ENCODE measurements at regions not wholly inside any gene's neighbourhood (a gene's known extent, or its start where the extent isn't known, plus 50 kb on each side); places are given as distances from the start of the nearest gene placed in this dataset.

DNA sequence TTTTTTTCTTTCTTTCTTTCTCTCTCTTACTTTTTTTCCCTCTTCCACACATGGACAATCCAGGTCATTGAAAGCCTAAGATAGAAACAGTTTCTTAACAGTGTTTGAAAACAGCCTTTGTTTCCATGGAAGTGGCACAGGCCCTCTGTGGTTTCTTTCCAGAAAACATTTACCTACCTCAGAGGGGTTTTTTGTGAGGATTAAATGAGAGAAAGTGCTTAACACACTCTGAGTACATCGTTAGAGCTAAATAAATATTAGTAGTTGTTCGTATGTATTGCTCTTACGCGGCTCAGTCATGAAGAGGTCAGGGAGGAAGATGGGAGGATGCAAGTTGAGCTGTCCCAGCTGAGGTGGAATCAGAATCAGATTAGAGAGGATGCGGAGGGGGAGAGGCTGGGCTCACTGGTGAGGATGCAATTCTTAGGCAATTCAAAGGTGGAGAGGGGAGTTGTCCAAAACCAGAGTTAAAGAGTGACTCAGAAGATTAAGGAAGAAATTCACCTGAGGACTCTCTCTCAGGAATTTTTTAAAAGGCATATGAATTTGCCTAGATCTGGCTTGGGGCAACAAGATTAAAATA lies 345.4 kb downstream of the PMP22 start:
- DNase-seq (ENCODE audit: extremely low spot score, insufficient read length, low read depth) (no peak), FAIRE-seq (no peak)

DNA sequence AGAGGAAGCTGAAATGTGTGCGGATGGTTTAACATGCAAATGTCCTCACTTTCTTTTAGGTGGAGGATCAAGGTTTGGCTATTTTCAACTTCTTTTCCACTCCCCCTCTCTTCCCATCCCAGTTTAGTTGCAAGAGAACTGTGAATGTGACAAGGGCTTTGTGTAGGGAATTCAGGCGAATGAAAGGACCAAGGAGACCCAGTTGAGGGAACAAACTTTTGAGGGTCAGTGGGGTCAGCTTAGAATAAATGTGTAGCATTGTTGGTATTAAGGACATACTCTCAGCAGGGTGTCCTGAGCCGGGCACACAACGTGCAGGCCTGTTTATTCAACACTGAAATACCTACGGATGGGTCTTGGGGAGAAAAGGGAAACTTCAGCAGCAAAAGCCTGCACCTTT lies 346.0 kb downstream of the PMP22 start:
- FAIRE-seq (no peak), DNase-seq (ENCODE audit: extremely low spot score, insufficient read length, low read depth) (no peak)

DNA sequence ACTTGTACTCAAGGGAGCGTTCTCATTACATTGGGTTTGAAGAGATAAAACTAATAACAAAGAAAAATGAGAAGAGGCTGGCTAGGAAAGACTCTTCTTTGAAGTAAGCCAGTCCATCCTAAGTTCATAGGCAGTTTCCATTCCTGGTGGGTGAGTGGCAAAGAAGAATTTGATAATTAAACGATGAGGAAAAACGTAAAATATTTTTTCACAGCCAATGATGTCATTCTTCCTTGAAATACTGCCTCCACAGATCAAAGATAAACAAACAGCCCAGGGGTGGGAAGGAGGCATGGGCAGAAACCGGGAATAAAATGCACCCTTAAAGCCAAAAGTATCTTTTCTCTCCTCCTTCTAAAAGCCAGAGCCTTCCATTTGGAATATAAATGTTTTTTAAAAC lies 346.6 kb downstream of the PMP22 start:
- FAIRE-seq (no peak), DNase-seq (ENCODE audit: extremely low spot score, insufficient read length, low read depth) (no peak)

DNA sequence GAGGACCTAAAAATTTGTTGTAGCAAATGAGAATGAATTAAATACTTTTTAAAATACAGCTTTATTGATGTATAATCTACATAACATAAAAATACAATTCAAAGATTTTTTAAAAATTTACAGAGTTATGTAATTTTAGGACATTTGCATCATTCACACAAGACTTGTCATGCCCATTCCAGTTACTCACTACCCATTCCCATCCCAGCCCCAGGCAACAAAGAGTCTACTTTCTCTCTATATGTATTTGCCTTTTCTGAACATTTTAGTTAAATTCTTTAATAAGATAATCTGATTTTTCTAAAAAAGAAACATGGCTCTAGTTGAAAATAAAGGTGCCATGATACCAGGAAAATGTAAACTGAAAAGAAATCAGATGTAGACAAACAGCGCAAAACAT lies 354.2 kb downstream of the PMP22 start:
- FAIRE-seq (no peak), DNase-seq (ENCODE audit: extremely low spot score, insufficient read length, low read depth) (no peak)

- no peak for DNase-seq (ENCODE audit: extremely low spot score, insufficient read length, low read depth)
- FAIRE-seq, result no peak
These were observed 360.7 kb downstream of the PMP22 start for GRCh38 chr17:14904386-14904785.

DNA sequence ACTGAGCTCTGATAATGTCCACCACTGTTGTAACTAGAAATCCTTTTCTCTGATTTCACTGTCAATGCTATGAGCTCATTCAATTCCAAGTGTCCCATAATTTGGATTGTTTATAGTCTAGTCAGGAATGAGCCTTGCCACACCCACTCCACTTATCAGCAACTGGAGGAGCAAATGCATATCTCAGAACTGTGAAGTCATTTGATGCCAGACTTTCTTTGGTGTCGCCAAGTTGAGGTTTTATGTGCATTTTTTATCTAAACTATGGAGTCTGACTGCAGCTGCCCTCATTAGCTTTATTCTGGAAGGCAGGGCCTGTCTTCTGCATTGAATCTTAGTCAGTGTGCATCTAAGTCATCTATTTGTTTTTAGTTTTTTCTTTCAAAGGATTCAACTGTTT lies 361.3 kb downstream of the PMP22 start:
- no peak for FAIRE-seq
- no peak for DNase-seq (ENCODE audit: extremely low spot score, insufficient read length, low read depth)

- FAIRE-seq, result no peak
These were observed 362.3 kb downstream of the PMP22 start for GRCh38 chr17:14902803-14903202.

GRCh38 chr17:14902297-14902696 lies 362.8 kb downstream of the PMP22 start:
- no peak for DNase-seq (ENCODE audit: extremely low spot score, insufficient read length, low read depth)
- no peak for FAIRE-seq

More at GRCh38 chr17:14902803-14903202, 362.3 kb downstream of the PMP22 start:
- no peak for DNase-seq (ENCODE audit: extremely low spot score, insufficient read length, low read depth)

GRCh38 chr17:14901376-14901775 lies 363.8 kb downstream of the PMP22 start:
- no peak for FAIRE-seq
- DNase-seq (ENCODE audit: extremely low spot score, insufficient read length, low read depth), result no peak

- DNase-seq (ENCODE audit: extremely low spot score, insufficient read length, low read depth), result no peak
- no peak for FAIRE-seq
These were observed 378.9 kb downstream of the PMP22 start for GRCh38 chr17:14886200-14886739.

- FAIRE-seq (no peak), DNase-seq (ENCODE audit: extremely low spot score, insufficient read length, low read depth) (no peak)
These were observed 383.0 kb downstream of the PMP22 start for GRCh38 chr17:14882131-14882530.

DNA sequence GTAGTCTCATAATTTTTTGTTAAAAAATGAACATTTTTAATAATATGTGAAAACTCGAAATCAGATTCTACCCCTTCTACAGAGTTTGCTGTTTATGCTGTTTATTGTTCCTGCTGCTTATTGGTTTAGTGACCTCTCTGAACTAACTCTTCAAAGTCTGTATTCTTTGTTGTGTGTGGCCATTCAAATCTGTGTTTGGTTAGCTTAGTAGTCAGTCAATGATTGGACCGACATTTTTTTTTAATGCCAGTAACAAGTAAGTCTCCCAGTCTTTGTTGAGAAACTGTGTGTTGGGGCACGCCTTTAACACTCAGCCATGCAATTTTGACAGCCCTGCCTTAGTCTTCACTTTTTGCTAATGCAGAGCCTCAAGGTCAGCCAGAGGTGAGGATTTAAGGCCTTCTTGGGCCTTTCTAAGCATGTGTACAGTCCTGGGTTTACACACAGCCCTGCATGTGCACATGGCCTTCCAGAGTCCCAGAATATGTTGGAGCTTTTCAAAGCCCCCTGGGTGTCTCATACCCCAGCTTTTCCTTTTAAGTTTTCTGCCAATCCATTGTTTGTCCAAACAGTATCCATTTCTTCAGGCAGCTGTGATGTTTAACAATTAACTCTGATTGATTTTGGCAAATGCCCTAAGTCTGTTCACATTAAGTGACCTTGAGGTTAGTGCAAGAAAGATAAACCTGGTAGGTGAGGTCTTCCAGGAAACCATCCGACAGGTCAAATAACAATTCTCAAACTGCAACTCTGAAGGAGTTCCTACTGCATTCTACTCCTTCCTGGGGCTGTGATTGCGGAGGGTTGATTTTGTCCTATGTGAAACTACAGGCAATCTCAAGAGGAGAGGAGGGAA lies 389.3 kb downstream of the PMP22 start:
- no peak for FAIRE-seq

GRCh38 chr17:14873996-14874395 lies 391.1 kb downstream of the PMP22 start:
- DNase-seq (ENCODE audit: extremely low spot score, insufficient read length, low read depth), result no peak
- no peak for FAIRE-seq

More for the DNA sequence above, 389.3 kb downstream of the PMP22 start:
- DNase-seq (ENCODE audit: extremely low spot score, insufficient read length, low read depth), result no peak

DNA sequence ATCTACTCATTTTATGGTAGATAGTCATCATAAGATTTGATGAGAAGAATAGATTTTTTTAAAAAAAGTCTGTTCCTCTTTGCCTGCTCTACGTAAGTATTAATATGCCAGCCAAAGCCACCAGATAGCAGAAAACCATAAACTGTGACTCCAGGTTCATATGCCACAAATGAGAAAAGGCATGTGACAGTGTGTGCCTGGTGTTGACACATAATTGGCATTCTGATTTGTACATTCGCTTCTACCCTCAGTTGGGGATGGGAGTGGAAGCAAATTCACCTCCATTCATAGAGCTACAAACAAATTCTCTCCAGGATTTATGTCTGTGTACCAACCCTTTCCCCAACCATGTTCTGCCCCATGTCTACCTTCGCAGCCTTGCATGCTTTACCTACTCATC lies 391.6 kb downstream of the PMP22 start:
- DNase-seq (ENCODE audit: extremely low spot score, insufficient read length, low read depth) (no peak), FAIRE-seq (no peak)

GRCh38 chr17:14871921-14872320 lies 393.2 kb downstream of the PMP22 start:
- no peak for FAIRE-seq
- DNase-seq (ENCODE audit: extremely low spot score, insufficient read length, low read depth), result no peak

DNA sequence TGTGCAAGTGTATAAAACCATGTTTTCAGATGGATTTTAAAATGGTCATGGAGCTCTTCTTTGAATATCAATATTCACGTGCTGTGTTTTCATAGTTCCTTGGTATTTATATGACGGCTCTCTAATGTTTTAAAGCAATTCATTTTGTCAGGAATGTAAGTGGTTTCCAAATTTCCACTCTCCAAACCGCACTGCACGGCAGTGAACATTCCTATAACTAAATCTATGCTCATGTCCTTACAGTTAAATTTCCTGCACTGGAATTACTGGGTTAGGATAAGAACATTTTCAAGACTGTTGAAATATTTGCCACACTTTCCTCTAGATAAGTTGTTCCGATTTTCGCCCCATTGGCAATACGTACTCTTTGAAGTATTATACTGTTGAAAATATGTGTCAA lies 398.9 kb downstream of the PMP22 start:
- FAIRE-seq (no peak), DNase-seq (ENCODE audit: extremely low spot score, insufficient read length, low read depth) (no peak)

DNA sequence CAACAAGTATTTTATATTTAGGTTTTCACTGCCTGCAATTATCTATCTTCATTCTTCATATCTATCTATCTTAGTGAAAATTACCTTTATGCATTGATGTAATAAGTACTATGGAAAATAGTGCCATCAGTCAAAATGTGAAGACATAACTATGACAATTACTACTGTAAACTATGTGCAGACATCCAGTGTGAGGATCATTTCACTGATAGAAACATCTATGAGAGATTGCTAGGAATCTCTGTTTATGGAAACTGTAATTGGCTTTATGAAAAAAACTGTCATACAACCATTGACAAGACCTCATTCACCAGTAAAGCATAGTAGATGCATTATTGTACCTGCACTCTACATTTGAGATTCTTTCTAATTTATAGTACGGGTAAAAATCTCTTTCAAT lies 401.0 kb downstream of the PMP22 start:
- FAIRE-seq (no peak), DNase-seq (ENCODE audit: extremely low spot score, insufficient read length, low read depth) (no peak)

DNA sequence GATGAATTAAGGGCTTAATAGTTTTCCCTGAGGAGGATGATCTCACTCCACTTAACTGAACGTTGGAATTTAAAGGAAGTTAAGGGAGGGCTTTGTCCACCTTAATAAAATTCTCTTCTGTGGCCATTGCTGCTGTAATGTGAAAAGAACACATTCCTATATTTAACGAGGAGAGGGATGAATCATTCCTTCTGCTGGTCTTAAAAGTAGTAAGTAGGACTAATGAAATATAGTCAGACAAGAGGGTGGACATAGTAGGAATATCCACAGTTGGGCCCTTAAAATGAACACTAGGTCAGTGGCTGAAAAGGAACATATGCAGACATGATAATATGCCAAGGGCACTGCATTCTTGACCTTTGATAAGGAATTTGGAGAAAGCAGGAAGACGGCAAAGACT lies 405.6 kb downstream of the PMP22 start:
- FAIRE-seq (no peak), DNase-seq (ENCODE audit: extremely low spot score, insufficient read length, low read depth) (no peak)

- FAIRE-seq, result no peak
These were observed 408.9 kb downstream of the PMP22 start for GRCh38 chr17:14856176-14856575.

DNA sequence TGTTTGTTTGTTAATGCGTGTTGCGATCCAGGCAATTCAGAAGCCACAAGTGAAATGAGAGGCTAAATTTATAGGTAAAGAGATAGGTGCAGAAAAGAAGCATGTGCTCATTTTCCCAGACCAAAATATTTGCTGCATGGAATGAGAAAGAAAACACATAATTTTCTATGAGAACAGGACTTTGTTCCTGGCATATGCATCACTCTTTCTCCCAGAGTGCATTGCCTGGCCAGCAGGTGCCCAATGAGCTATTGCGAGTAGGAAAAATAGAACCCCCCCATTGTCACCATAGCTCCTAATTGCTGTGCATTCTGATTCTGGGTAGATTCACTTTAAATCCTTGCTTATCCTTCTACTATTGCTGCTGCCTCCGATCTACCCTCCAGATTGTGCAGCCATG lies 410.4 kb downstream of the PMP22 start:
- no peak for DNase-seq (ENCODE audit: extremely low spot score, insufficient read length, low read depth)
- no peak for FAIRE-seq

More at GRCh38 chr17:14856176-14856575, 408.9 kb downstream of the PMP22 start:
- no peak for DNase-seq (ENCODE audit: extremely low spot score, insufficient read length, low read depth)

GRCh38 chr17:14845591-14846281 lies 419.4 kb downstream of the PMP22 start:
- DNase-seq (ENCODE audit: extremely low spot score, insufficient read length, low read depth) (no peak), FAIRE-seq (no peak)

Data from GM18507 (cell line).